NCI-H1436 (cell line): ENCODE measurements at regions not wholly inside any gene's neighbourhood (a gene's known extent, or its start where the extent isn't known, plus 50 kb on each side); places are given as distances from the start of the nearest gene placed in this dataset.
"Not testable (repeated sequence)": the region's sequence is repeated elsewhere in the genome, so short reads cannot be mapped to it uniquely, and the experiment has no call there.

Experiments
- DNase-seq: peaks from one replicate; lab custom pipeline; 2025; lab: John Stamatoyannopoulos, UW

DNA sequence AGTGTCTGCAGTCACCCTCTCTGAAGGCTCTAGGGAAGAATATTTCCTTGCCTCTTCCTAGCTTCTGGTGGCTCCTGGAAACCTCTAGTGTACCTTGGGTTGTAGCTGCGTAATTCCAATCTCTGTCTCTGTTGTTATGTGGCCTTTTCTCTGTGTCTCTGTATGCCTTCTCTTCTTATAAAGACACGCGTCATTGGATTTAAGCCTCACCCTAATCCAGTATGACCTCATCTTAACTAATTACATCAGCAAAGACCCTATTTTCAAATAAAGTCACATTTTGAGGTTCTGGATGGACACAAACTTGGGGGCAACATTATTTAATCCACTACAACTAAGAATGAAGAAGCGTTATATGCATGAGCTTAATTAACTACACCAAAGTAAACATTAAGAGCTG lies 111.4 kb upstream of the ZNF184 start:
- no peak for DNase-seq

DNA sequence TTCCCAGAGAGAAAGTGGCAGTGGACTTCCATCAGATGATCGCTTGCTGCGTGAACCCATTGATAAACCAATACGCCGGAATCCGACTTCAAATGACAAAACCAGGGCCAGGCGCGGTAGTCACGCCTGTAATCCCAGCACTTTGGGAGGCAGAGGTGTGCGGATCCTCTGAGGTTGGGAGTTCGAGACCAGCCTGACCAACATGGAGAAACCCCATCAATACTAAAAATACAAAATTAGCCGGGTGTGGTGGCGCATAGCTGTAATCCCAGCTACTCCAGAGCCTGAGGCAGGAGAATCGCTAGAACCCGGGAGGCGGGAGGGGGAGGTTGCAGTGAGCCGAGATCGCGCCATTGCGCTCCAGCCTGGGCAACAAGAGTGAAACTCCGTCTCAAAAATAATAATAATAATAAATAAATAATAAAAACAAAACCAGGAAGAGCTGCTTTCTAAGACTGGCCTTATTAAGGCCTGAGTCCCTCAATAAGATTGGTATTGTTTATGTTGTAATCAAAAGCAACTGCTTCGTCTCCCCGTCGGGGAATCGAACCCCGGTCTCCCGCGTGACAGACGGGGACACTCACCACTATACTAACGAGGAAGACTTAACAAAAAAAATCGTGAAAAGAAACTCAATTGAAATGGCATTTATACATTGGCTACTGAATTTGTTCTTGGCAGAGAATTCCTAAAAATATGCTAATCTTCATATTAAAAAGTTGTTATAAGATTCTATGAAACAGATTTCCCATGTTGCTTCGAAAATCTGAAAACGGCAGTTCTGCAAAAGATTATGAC lies 110.2 kb upstream of the ZNF184 start:
- DNase-seq, result peak; percentile 8

DNA sequence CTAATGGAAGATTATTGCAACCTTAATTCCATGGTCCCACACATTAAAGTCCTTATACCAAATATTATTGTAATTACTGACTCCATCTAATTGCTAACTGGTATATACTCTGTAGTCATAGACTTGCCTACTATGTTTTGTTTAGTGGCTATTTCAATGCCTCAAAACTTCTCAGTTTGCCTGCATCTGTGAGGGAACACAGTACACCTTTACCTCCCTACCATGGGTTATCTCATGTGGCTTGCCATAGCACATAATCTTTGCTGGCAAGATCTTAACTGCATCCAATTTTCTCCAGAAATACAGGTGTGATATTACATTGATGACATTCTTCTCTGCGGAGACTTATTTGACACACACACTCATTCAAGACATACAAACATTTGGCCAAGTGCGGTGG lies 107.1 kb upstream of the ZNF184 start:
- no peak for DNase-seq

DNA sequence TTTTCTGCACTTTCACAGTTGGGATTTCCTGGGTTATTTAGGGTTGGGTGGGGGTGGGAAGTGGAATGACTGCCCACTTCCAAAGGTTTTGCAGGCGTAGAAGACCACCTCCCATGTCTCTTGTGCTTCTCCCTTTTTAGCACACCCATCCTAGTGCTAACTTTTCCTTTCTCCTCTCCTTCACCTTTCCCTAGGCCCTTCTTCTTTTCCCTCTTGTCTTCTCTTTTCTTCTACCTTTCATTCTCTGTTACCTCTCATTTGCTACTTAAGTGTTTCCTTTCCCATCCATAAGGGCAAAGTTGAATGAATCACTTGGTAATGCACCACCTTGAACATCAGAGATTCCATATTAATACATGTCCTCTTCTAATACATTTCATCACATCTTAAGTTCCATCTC lies 105.0 kb upstream of the ZNF184 start:
- DNase-seq, result no peak

DNA sequence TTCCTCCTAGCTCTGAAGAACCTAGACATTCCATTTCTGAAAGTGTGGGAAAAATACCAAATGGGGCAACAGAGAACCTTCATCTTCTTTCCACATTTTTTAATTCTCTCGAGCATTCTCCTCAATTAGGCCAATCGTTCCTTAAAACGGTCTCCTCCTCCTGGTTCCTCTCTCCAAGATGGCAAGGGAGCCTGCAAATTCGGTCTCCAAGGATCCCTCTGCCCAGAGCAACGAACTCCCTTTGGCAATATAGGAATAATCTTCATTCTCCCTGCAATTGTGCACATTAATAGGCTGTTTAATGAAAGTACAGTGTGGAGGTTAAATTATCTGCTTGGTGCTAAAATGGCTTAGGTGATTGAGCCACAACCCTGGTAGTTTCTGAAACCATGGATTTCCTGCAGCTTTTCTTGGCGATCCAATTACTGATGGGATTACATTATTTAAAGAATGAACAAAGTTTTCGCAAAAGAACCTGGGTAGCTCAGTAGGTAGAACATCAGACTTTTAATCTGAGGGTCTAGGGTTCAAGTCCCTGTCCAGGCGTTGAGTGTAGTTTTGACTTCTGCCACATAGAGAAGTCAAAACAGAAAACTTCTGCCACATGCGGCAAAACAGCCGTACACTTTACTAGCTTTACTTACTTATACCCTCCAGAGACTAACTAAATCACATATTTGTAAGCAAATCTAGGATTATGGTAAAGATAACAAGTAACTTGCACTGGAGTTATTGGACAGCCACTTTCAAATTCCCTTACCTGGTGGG lies 102.9 kb upstream of the ZNF184 start:
- no peak for DNase-seq

DNA sequence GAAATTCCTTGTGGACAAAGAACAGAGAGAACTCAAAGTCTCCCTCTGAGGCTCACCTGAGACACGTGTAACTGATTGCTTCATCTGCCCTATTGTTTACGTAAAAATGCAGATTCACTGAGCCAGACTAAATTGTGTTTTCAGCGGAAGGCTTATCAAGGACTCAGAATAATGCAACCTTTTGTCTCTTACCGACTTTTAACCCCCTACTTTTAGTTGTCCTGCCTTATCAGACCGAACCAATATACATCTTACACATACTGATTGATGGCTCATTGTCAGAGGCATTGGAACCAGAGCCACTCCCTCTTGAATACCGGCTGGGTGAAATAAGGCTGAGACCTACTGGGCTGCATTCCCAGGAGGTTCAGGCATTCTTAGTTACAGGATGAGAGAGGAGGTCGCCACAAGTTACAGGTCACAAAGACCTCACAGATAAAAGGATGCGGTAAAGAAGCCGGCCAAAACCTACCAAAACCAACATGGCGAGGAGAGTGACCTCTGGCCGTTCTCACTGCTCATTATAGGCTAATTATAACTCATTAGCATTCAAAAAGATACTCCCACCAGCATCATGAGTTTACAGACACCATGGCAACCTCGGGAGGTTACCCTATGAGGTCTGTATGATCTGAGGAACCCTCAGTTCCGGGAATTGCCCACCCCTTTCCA lies 95.5 kb upstream of the ZNF184 start:
- DNase-seq, result no peak

DNA sequence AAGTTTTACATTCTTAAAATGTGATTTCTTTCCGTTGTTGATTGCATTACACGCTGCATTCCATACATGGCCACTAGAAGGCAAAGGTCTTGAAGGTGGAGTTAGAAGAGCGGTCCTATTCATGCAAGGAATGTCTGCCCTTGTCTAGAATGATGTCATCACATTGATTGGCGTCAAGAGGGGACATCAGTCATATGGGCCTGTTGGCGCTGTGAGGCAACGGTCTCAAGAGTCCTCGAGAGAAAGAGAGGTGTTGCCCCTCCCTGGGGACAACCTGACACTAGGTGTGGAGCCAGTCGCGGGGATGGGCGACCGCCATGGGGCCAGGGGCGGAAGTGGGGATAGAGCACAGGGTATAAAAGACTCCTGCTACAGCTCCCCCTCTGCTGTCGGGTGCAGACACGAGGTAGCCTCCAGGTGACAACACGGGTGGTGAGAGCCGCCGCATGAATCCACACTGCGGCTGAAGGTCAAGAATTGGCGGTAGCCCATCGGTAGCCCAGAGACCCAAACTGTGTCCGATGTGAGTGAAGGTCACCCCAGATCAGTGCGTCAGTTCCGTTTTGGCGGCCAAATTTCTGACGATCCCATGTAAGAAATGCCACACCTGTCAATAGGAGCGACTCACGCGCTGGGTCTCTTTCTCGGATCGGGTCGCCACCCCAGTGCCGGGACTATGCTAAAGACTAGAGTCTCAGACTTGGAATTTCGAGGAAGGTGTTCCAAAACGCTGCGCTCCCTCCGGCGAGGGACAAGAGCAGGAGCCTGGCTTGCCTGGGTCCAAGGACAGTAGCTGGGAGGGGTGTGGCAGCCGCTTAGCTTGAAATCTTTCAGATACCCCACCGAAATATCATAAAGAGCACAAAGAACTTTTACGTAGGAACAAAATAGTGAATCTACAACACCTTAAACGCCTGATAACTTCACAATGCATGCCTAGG lies 93.2 kb upstream of the ZNF184 start:
- DNase-seq, result no peak

DNA sequence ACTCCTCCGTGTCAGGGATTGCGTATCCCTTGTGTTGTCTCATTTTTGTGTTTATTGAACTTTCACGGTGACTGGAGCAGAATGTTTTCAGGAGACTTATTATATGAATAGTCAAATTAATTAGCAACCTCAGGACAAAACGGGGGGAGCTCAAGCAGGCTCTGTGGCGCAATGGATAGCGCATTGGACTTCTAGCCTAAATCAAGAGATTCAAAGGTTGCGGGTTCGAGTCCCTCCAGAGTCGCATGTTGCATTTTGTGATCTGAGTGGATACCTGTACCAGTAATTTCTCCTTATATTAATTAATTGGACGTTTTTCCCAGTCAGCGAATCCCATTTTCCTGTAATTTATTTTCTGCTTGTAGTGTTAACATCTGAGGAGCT lies 89.1 kb upstream of the ZNF184 start:
- no peak for DNase-seq

DNA sequence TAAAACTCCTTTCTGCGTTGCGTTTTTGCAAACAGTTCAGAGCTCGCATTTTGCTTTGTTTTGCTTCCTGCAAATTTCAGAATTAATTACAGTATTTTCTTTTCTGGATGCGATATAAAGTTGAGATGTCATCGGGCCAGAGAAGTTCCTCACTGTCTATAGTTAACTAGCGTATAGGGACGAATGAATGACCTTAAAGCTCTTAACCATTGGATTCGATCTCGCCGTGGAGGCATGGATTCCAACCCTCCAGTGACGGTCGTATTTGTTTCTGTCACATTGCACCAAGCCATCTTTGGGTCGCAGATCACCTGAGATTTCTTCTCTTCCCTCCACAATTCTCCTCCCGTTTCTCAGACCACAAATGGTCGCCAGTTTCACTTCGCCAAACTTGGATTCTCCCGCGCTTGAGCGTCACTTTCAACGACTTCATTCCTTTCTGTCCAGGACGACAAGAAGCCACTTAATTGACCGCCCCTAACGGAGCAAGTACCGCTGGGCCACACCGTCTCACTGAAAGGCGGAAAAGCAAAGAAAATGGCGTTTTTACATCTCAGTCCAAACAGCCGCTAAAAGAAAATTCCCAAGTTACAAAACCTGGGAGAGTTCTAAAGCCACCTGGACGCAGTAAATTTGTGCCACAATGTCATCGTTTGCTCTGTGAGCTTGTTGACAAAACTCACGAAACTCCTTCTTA lies 85.3 kb upstream of the ZNF184 start:
- no peak for DNase-seq

DNA sequence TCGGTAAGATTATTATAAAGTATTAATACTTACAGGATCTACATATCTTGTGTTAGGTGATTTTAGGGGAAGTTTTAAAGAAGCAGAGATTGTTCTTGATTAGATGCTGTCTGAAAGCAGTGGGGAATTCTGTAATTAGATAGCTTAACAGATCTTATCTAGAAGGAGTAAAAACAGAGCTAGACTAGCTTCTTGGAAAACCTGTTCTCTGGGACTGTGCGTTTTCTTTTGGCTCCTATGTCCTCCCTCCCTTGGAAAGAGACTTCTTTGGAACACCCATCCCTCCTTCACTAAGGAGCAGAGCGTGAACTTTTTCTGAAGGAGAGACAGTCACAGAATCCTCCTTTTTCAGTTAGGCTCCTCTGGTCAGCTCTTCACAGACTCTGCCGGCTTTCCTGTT lies 83.5 kb upstream of the ZNF184 start:
- DNase-seq, result no peak

DNA sequence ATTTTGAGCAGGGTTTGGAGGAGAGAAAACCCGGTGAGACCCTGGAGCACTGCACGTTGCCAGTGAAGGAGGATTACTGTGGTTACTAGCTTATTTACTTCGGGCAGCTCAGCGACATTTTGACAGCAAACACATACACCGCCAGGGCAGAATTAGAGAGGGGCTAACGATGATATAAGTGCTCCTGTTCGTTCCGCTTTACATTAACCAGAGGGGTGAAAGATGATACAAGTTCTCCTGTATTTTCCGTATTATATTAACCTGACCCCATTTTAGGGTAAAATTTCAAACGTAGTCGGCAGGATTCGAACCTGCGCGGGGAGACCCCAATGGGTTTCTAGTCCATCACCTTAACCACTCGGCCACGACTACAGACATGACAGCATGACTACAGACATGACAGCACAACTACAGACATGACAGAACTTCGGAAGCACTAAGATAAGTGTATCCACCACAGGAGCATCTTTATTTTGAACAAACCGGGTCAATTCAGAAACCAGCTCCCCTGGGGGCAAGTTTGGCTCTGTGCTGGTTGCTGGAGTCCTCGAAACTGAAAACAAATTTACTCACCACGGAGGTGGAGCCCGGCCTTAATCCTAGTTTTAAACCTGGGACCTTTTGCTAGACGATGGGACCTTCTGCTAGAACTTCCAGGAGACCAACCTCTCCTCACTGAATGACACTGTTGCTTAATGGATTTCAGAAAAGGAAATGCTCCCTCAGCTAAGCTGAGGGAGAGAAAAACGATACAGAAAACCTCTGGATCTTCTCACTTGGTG lies 80.4 kb upstream of the ZNF184 start:
- DNase-seq, result no peak

DNA sequence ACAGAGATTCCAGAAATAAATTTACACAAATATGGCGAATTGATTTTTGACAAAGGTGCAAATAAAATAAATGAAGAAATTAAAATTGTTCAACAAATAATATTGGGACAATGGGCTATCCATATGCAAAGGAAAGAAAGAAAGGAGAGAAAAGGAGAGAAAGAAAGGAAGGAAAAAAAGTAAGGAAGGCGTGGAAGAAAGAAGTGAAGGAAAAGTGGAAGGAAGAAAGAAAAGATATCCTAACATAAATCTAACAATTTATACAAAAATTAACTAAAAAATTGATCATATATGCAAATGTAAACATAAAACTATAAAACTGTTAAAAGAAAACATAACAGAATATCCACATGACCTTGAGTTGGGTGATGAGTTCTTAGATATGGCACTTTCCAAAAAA lies 78.7 kb upstream of the ZNF184 start:
- DNase-seq, result no peak

DNA sequence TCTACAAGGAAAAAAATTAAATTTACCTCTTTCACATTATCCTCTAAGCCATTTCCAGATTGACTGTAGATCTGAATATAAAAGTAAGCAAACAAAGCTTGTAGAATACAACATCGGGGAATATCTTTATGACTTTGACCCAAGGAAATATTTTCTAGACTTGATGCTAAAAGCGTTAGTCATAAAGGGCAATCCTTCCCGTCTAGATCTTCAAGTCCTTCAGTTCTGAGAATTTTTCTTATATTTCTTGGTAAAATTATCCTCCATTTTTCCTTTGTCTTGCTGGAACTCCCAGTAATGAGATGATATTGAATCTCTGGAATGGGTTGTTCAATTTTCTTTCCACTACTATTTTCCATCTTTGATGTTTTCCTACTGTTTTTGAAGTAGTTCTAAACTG lies 77.8 kb upstream of the ZNF184 start:
- no peak for DNase-seq

DNA sequence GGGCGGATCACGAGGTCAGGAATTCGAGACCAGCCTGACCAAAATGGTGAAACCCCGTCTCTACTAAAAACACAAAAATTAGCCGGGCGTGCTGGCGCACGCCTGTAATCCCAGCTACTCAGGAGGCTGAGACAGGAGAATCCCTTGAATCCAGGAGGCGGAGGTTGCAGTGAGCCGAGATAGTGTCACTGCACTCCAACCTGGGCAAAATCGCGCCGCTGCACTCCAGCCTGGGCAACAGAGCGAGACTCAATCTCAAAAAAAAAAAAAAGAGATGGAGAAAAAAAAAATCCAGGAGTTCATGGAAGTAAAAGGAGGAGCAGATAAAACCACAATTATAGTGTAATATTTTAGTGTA lies 76.3 kb upstream of the ZNF184 start:
- DNase-seq, result not testable (repeated sequence)

DNA sequence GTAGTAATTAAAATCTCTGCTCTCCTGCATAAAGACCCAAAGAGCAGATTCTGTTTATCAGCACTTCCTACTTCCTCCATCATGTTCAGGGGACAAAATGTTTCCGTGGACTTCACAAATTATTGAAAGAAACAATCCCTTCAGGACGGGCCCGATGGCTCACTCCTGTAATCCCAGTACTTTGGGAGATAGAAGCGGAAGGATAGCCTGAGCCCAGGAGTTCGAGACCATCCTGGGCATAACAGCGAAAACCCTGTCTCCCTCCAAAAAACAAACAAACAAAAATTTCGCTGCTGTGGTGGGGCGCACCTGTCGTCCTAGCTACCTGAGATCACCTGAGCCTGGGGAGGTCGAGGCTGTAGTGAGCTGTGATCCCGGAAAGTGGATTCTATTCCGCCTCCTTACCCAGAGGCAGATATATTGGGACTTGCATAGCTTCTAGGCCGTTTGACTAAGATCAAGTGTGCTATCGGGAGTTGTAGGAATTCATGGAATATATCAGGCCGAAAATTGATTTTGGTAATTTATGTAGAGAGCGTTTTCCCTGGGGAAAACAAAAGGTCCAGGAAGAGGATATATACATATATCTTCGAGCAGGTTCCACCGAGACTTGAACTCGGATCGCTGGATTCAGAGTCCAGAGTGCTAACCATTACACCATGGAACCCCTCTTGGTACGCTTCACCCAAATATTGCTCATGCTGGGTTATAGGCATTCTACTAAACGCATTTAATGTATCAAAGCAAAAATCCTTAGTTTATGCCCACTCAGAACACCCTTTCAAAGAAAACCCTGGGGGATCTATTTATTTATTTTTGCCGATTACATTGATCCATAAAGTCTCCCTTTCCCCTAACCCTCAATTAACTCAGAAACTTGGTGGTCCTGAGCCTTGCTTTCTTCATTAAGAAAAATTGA lies 74.5 kb upstream of the ZNF184 start:
- DNase-seq, result no peak

DNA sequence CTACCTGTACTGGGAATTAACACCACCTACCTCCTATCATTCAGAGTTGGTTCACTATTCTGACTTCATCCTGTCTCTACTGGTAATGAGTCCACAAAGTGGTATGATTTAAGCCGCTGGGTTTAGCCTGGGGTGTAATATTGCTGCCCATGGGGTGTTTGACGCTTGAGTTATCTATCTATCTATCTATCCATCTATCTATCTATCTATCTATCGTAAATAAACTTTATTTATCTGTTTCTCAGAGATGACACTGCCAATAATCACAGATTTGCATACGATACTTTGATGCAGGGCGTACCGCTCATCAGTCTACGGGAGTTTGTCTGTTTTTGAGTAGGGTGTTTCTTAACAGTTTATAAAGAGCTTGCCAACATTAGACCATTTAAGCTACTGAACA lies 73.6 kb upstream of the ZNF184 start:
- no peak for DNase-seq

DNA sequence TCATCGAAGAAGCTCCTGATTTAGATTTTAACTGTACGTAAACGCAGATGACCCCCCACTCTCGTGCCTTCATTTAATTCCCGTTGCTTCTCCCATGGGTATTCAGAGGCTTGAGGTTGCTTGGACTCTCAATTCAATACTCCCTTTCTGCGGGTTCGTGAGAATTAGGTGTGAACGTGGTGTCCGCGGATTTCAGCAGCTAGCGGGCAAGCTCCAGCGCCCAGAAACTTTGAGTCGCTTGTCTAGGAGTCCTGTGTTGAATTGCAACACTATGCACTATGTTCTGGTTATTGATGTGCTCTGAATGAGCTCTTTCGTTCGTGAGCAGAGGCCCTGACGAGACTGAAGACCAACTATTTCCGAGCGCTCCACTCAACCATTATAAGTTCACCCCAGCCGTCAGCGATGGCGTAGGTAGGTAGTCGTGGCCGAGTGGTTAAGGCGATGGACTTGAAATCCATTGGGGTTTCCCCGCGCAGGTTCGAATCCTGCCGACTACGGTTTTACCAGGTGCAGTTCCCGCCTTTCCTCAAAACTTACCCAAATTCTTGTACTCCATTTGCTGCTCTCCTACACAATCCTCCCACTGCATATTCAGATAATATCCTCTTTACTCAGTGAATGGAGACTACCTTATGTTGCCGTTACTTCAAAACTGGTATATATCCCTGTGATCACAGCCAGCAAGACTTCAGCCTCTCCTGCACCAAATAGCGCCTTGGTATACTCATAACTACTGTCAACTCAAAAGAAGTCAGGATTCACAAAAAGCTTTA lies 72.6 kb upstream of the ZNF184 start:
- no peak for DNase-seq

DNA sequence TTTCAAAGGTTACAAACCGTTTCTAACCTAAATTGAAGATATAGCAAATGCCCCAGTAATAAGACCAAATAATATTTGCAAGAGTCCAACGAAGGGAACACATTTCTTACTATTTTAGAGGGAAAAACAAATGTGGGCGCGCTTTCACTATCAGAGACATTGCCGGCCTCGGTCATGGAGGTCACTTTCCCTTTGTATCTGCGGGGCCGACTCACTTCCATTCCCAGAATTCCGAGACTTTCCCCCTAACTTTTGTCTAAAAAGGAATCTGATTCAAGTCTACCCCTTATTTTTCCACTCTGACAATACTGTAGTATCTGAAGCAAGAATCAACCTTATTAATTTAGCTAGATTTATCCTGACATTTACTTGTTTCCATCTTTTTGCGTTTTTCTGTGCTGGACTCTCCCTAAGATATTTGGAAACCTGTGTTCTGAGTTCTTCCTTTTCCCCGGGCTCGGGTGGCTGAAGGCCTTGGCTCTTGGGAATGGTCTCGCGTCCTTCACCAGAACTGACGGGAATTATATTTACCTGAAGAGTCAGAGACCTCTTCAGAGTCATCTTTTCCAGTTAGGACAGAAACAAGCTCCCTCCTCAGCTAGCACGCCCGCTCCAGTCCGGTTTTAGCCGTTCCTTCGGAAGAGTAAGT lies 71.8 kb upstream of the ZNF184 start:
- no peak for DNase-seq
